H9 (cell line): ENCODE measurements at regions not wholly inside any gene's neighbourhood (a gene's known extent, or its start where the extent isn't known, plus 50 kb on each side); places are given as distances from the start of the nearest gene placed in this dataset.

Source experiments
- DNase-seq: peaks from one replicate; pipeline ENCODE4 v3.0.0-alpha.2; 2017
- H2AFZ ChIP-seq: one replicate; pipeline ENCODE4 v1.6.1; 2013; ENCODE audit warnings: mild to moderate bottlenecking, low read length, control low read depth, moderate library complexity
- H2AK5ac ChIP-seq: 2 replicates; pipeline ENCODE4 v1.6.1; 2013; ENCODE audit warnings: low read length, control low read depth, mixed read lengths; ENCODE audit not compliant: insufficient read length
- H2BK120ac ChIP-seq: one replicate; pipeline ENCODE4 v1.6.1; 2013; ENCODE audit warnings: low read depth, mild to moderate bottlenecking, low read length, control low read depth, inconsistent platforms; ENCODE audit not compliant: poor library complexity, severe bottlenecking
- H2BK12ac ChIP-seq: 2 replicates; pipeline ENCODE4 v1.6.1; 2013; ENCODE audit warnings: low read length, control low read depth, mixed read lengths, low read depth; ENCODE audit not compliant: insufficient read length
- H2BK15ac ChIP-seq: 2 replicates; pipeline ENCODE4 v1.6.1; 2013; ENCODE audit warnings: low read depth, low read length, control low read depth
- H2BK20ac ChIP-seq: one replicate; pipeline ENCODE4 v1.6.1; 2013; ENCODE audit warnings: low read depth, mild to moderate bottlenecking, low read length, control low read depth, inconsistent platforms; ENCODE audit not compliant: poor library complexity, severe bottlenecking
- H2BK5ac ChIP-seq: 2 replicates; pipeline ENCODE4 v1.6.1; 2013; ENCODE audit warnings: low read length, control low read depth, mixed read lengths; ENCODE audit not compliant: insufficient read length
- H3K14ac ChIP-seq: 2 replicates; pipeline ENCODE4 v1.6.1; 2013; ENCODE audit warnings: low read length, control low read depth; ENCODE audit not compliant: insufficient read depth
- H3K18ac ChIP-seq: 2 replicates; pipeline ENCODE4 v1.6.1; 2013; ENCODE audit warnings: low read depth, mild to moderate bottlenecking, mixed read lengths, low read length, control low read depth; ENCODE audit not compliant: insufficient read length
- H3K23ac ChIP-seq: 2 replicates; pipeline ENCODE4 v1.6.1; 2013; ENCODE audit warnings: low read length, control low read depth, mixed read lengths, low read depth; ENCODE audit not compliant: insufficient read length
- H3K23me2 ChIP-seq: 2 replicates; pipeline ENCODE4 v1.6.1; 2013; ENCODE audit warnings: low read depth, mild to moderate bottlenecking, mixed read lengths, low read length, control low read depth; ENCODE audit not compliant: insufficient read length, poor library complexity, severe bottlenecking
- H3K27ac ChIP-seq: 2 replicates; pipeline ENCODE4 v1.5.1; 2013; ENCODE audit warnings: low read length, control low read depth, mixed read lengths, low read depth; ENCODE audit not compliant: insufficient read length
- H3K27me3 ChIP-seq: 2 replicates; pipeline ENCODE4 v1.6.1; 2013; ENCODE audit warnings: low read length, control low read depth, inconsistent platforms; ENCODE audit not compliant: insufficient read depth
- H3K4ac ChIP-seq: 2 replicates; pipeline ENCODE4 v1.6.1; 2013; ENCODE audit warnings: low read depth, mild to moderate bottlenecking, control low read depth, inconsistent platforms, low read length, moderate library complexity
- H3K4me1 ChIP-seq: 2 replicates; pipeline ENCODE4 v1.6.1; 2013; ENCODE audit warnings: low read length, control low read depth, inconsistent platforms; ENCODE audit not compliant: insufficient read depth
- H3K4me2 ChIP-seq: 2 replicates; pipeline ENCODE4 v1.6.1; 2013; ENCODE audit warnings: low read length, control low read depth, mixed read lengths; ENCODE audit not compliant: insufficient read length, insufficient read depth
- H3K56ac ChIP-seq: 2 replicates; pipeline ENCODE4 v1.6.1; 2013; ENCODE audit warnings: low read depth, mild to moderate bottlenecking, mixed read lengths, low read length, control low read depth; ENCODE audit not compliant: insufficient read length
- H3K79me1 ChIP-seq: 2 replicates; pipeline ENCODE4 v1.6.1; 2013; ENCODE audit warnings: low read depth, mild to moderate bottlenecking, moderate library complexity, low read length, control low read depth, inconsistent platforms; ENCODE audit not compliant: insufficient read depth, poor library complexity, severe bottlenecking
- H3K79me2 ChIP-seq: 2 replicates; pipeline ENCODE4 v1.6.1; 2013; ENCODE audit warnings: low read length, control low read depth, inconsistent platforms; ENCODE audit not compliant: insufficient read depth
- H3K9ac ChIP-seq: 2 replicates; pipeline ENCODE4 v1.6.1; 2013; ENCODE audit warnings: low read length, control low read depth, mixed read lengths; ENCODE audit not compliant: insufficient read length; ENCODE audit errors: extremely low read depth
- H3K9me3 ChIP-seq: one replicate; pipeline ENCODE4 v1.6.1; 2013; ENCODE audit warnings: low read depth, low read length, inconsistent platforms; ENCODE audit not compliant: control insufficient read depth
- H3T11ph ChIP-seq: one replicate; pipeline ENCODE4 v1.6.1; 2013; ENCODE audit warnings: mild to moderate bottlenecking, low read length, control low read depth, inconsistent platforms
- H4K20me1 ChIP-seq: one replicate; pipeline ENCODE4 v1.6.1; 2013; ENCODE audit not compliant: control insufficient read depth, insufficient read length, insufficient read depth
- H4K5ac ChIP-seq: 2 replicates; pipeline ENCODE4 v1.6.1; 2013; ENCODE audit warnings: low read depth, mild to moderate bottlenecking, mixed read lengths, low read length, control low read depth; ENCODE audit not compliant: insufficient read length
- H4K8ac ChIP-seq: replicated peaks from 2 replicates; pipeline ENCODE4 v1.6.1; 2013; ENCODE audit warnings: low read length, control low read depth, mixed read lengths, low read depth; ENCODE audit not compliant: insufficient read length
- H4K91ac ChIP-seq: 2 replicates; pipeline ENCODE4 v1.6.1; 2013; ENCODE audit warnings: low read depth, mild to moderate bottlenecking, moderate library complexity, mixed read lengths, low read length, control low read depth; ENCODE audit not compliant: insufficient read length
- H3K27ac Mint-ChIP-seq, 3 experiments: 2 replicates in 2 of 3; 3 replicates in 1 of 3; pipeline ENCODE4 v1.8.0; 2020 to 2021; ENCODE audit warnings: mixed read lengths in 3 of 3, mild to moderate bottlenecking in 1 of 3, moderate library complexity in 1 of 3
- H3K27me3 Mint-ChIP-seq: 2 replicates; pipeline ENCODE4 v1.8.0; 2021; ENCODE audit warnings: low read depth, mild to moderate bottlenecking, moderate library complexity, mixed read lengths
- H3K36me3 Mint-ChIP-seq, 3 experiments: 2 replicates in 2 of 3; 3 replicates in 1 of 3; pipeline ENCODE4 v1.8.0; 2020 to 2021; ENCODE audit warnings: low read depth in 3 of 3, mixed read lengths in 3 of 3; ENCODE audit not compliant: insufficient read depth in 1 of 3
- H3K4me1 Mint-ChIP-seq, 2 experiments: 2 replicates each; pipeline ENCODE4 v1.8.0; 2020; ENCODE audit warnings: mixed read lengths in 2 of 2
- H3K4me3 Mint-ChIP-seq, 2 experiments: 2 replicates in 1 of 2; 3 replicates in 1 of 2; pipeline ENCODE4 v1.8.0; 2020 to 2021; ENCODE audit warnings: mild to moderate bottlenecking in 2 of 2, mixed read lengths in 2 of 2, moderate library complexity in 1 of 2
- H3K9me3 Mint-ChIP-seq, 2 experiments: 2 replicates in 1 of 2; 3 replicates in 1 of 2; pipeline ENCODE4 v1.8.0; 2020; ENCODE audit warnings: mild to moderate bottlenecking in 2 of 2, mixed read lengths in 2 of 2, moderate library complexity in 1 of 2
- WGBS: extraction: QIAGEN DNeasy Blood & Tissue Kit; methylation state at CpG from one replicate; pipeline ENCODE4 v1.1.7; 2013; ENCODE audit warnings: missing lambda C conversion rate, low lambda C conversion rate, mixed read lengths; ENCODE audit not compliant: insufficient read length; ENCODE audit errors: extremely low coverage; 5-methylcytosine and 5-hydroxymethylcytosine counted together
- TF ChIP-seq, protein P1 (sequence below): fragments of 200-600 bp; sonication (generic); conservative IDR thresholded peaks from 3 replicates; pipeline ENCODE4 v1.8.0; 2021; ENCODE audit warnings: antibody characterized with exemption, mild to moderate bottlenecking

DNA sequence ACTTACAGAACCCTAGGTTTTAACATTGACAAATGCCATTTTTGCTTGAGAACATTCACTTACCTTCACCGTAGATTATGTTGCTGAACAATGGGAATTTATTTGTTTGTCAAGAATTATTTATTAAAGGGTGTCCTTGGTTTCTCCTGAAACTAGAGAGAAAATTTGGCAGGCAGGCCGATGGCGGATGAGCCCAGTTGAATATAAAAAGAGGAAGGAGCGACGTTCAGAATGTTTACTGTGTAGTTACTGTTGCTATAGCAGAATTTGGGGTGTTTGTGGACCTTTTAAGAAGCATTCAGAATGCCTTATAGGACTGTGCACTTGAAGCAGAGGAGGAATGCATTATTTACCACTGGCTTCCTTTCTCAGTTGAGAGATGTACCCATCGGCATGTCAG is 268.2 kb downstream of the CDH10 start:
- DNase-seq = no peak
- H4K5ac ChIP-seq = no peak overlapping the region
- Mint-ChIP-seq H3K9me3 (peaks cover 0 to 1% of the 10 kb centered on the region in 2 experiments; a peak in 1 of 5 replicates), H3K36me3 (no peaks in the 10 kb centered on the region), H3K27ac (no peak overlapping the region), H3K4me1 (peaks cover 8 to 15% of the 10 kb centered on the region in 2 experiments), H3K4me3 (no peak overlapping the region), H3K27me3 (no peaks in the 10 kb centered on the region)
- H3K79me2 ChIP-seq = no peaks in the 10 kb centered on the region
- H3K14ac ChIP-seq = no peak overlapping the region
- no peak overlapping the region for H2BK15ac ChIP-seq
- H4K91ac ChIP-seq = no peak overlapping the region
- no peaks in the 10 kb centered on the region for H3K23me2 ChIP-seq
- H2BK20ac ChIP-seq = no peak overlapping the region
- H2AFZ ChIP-seq = no peak overlapping the region
- no peak overlapping the region for H3K4ac ChIP-seq
- WGBS = no CpG with 5 or more reads among the region's 6 CpGs
- no peak overlapping the region for H3K27ac ChIP-seq
- H3K18ac ChIP-seq = no peak overlapping the region
- H3K56ac ChIP-seq = no peak overlapping the region
- no peak overlapping the region for H3K23ac ChIP-seq
- H2BK12ac ChIP-seq = no peak overlapping the region
- TF ChIP-seq, protein P1, sequence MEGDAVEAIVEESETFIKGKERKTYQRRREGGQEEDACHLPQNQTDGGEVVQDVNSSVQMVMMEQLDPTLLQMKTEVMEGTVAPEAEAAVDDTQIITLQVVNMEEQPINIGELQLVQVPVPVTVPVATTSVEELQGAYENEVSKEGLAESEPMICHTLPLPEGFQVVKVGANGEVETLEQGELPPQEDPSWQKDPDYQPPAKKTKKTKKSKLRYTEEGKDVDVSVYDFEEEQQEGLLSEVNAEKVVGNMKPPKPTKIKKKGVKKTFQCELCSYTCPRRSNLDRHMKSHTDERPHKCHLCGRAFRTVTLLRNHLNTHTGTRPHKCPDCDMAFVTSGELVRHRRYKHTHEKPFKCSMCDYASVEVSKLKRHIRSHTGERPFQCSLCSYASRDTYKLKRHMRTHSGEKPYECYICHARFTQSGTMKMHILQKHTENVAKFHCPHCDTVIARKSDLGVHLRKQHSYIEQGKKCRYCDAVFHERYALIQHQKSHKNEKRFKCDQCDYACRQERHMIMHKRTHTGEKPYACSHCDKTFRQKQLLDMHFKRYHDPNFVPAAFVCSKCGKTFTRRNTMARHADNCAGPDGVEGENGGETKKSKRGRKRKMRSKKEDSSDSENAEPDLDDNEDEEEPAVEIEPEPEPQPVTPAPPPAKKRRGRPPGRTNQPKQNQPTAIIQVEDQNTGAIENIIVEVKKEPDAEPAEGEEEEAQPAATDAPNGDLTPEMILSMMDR = no peak
- H3K4me1 ChIP-seq = no peaks in the 10 kb centered on the region
- no peak overlapping the region for H2AK5ac ChIP-seq
- H3K4me2 ChIP-seq = no peak overlapping the region
- no peak overlapping the region for H3K9ac ChIP-seq
- H2BK5ac ChIP-seq = no peak overlapping the region
- H3T11ph ChIP-seq = no peak overlapping the region
- H4K20me1 ChIP-seq = no peaks in the 10 kb centered on the region
- no peaks in the 10 kb centered on the region for H3K79me1 ChIP-seq
- no peaks in the 10 kb centered on the region for H3K27me3 ChIP-seq
- H3K9me3 ChIP-seq = no peaks in the 10 kb centered on the region
- H2BK120ac ChIP-seq = no peak overlapping the region
- H4K8ac ChIP-seq = no peak overlapping the region
